Astrocyte of the cerebellum (primary cell): ENCODE measurements at regions not wholly inside any gene's neighbourhood (a gene's known extent, or its start where the extent isn't known, plus 50 kb on each side); places are given as distances from the start of the nearest gene placed in this dataset.

Source experiments
- DNase-seq: peaks from one replicate; pipeline ENCODE4 v3.0.0-alpha.2; 2011; ENCODE audit warnings: low read depth
- H3K4me3 ChIP-seq: 2 replicates; pipeline ENCODE4 v1.5.1; 2011; ENCODE audit warnings: mild to moderate bottlenecking, low read depth, low read length, moderate library complexity
- CTCF ChIP-seq: IDR thresholded peaks from 2 replicates; pipeline ENCODE4 v1.5.1; 2012; ENCODE audit warnings: low read length, low read depth, moderate library complexity, mild to moderate bottlenecking; ENCODE audit errors: missing control alignments
- in situ Hi-C: cut with HindIII; loops from 2 replicates; pipeline ENCODE4 v1.10.0; 2017; ENCODE audit warnings: low sequenced_read_pairs

- TF ChIP-seq CTCF, result no peak
- no peak overlapping the region for H3K4me3 ChIP-seq
- in situ Hi-C loops, result no loop called here
- DNase-seq, result no peak
Measured at GRCh38 chr16:7946142-7946541, 613.5 kb downstream of the RBFOX1 start.

GRCh38 chr16:7938175-7938574 lies 605.5 kb downstream of the RBFOX1 start:
- DNase-seq, result no peak
- H3K4me3 ChIP-seq, result no peak overlapping the region
- no peak for TF ChIP-seq CTCF
- in situ Hi-C loops, result no loop called here

GRCh38 chr16:7921345-7921744 lies 588.7 kb downstream of the RBFOX1 start:
- no peak for DNase-seq
- H3K4me3 ChIP-seq, result no peak overlapping the region
- in situ Hi-C loops, result no loop called here
- TF ChIP-seq CTCF, result no peak

GRCh38 chr16:7919782-7920181 lies 587.1 kb downstream of the RBFOX1 start:
- DNase-seq, result no peak
- no peak for TF ChIP-seq CTCF
- H3K4me3 ChIP-seq, result no peak overlapping the region
- in situ Hi-C loops, result no loop called here

GRCh38 chr16:7914748-7915147 lies 582.1 kb downstream of the RBFOX1 start:
- no peak overlapping the region for H3K4me3 ChIP-seq
- in situ Hi-C loops, result no loop called here
- DNase-seq, result no peak
- no peak for TF ChIP-seq CTCF

- no peak for TF ChIP-seq CTCF
- DNase-seq, result no peak
- in situ Hi-C loops, result no loop called here
- no peak overlapping the region for H3K4me3 ChIP-seq
Measured at GRCh38 chr16:7912132-7912531, 579.5 kb downstream of the RBFOX1 start.

GRCh38 chr16:7910116-7910515 lies 577.5 kb downstream of the RBFOX1 start:
- in situ Hi-C loops, result no loop called here
- H3K4me3 ChIP-seq, result no peak overlapping the region
- TF ChIP-seq CTCF, result no peak
- DNase-seq, result no peak
